ENCODE measurements at regions not wholly inside any gene's neighbourhood (a gene's known extent, or its start where the extent isn't known, plus 50 kb on each side); places are given as distances from the start of the nearest gene placed in this dataset.
"Not testable (repeated sequence)": the region's sequence is repeated elsewhere in the genome, so short reads cannot be mapped to it uniquely, and the experiment has no call there.

- not testable (repeated sequence) for H3K27ac ChIP-seq (ENCODE audit: poor library complexity, severe bottlenecking); H3K4me3 ChIP-seq (ENCODE audit: severe bottlenecking); H3K36me3 ChIP-seq (ENCODE audit: low read depth); H3K9me3 ChIP-seq (ENCODE audit: severe bottlenecking); H3K4me1 ChIP-seq (ENCODE audit: insufficient read depth, poor library complexity, severe bottlenecking); H3K27me3 ChIP-seq (ENCODE audit: insufficient read depth, poor library complexity, severe bottlenecking); DNase-seq (ENCODE audit: low spot score)
- peak; percentile 64 for ATAC-seq (ENCODE audit: low read depth)
Observed at GRCh38 chr21:10367586-10367985, 153.8 kb upstream of the TPTE start.

GRCh38 chr21:10368323-10368798 is 153.0 kb upstream of the TPTE start:
- peak; percentile 82 for DNase-seq (ENCODE audit: low spot score)
- H3K27ac ChIP-seq (ENCODE audit: poor library complexity, severe bottlenecking); H3K9me3 ChIP-seq (ENCODE audit: severe bottlenecking); H3K4me3 ChIP-seq (ENCODE audit: severe bottlenecking); H3K27me3 ChIP-seq (ENCODE audit: insufficient read depth, poor library complexity, severe bottlenecking); H3K4me1 ChIP-seq (ENCODE audit: insufficient read depth, poor library complexity, severe bottlenecking); H3K36me3 ChIP-seq (ENCODE audit: low read depth): not testable (repeated sequence)
- ATAC-seq (ENCODE audit: low read depth): 0 out of 3 replicates have a peak, but pooled peaks have one; percentile 6

- DNase-seq (ENCODE audit: low spot score); H3K4me3 ChIP-seq (ENCODE audit: severe bottlenecking); ATAC-seq (ENCODE audit: low read depth); H3K27ac ChIP-seq (ENCODE audit: poor library complexity, severe bottlenecking); H3K9me3 ChIP-seq (ENCODE audit: severe bottlenecking); H3K4me1 ChIP-seq (ENCODE audit: insufficient read depth, poor library complexity, severe bottlenecking); H3K27me3 ChIP-seq (ENCODE audit: insufficient read depth, poor library complexity, severe bottlenecking); H3K36me3 ChIP-seq (ENCODE audit: low read depth): not testable (repeated sequence)
Observed at GRCh38 chr21:10369289-10369688, 152.1 kb upstream of the TPTE start.

- H3K9me3 ChIP-seq (ENCODE audit: severe bottlenecking): not testable (repeated sequence)
Observed at GRCh38 chr21:10377758-10378157, 143.6 kb upstream of the TPTE start.

GRCh38 chr21:10379816-10380215 is 141.6 kb upstream of the TPTE start:
- H3K4me1 ChIP-seq (ENCODE audit: insufficient read depth, poor library complexity, severe bottlenecking); H3K9me3 ChIP-seq (ENCODE audit: severe bottlenecking); H3K4me3 ChIP-seq (ENCODE audit: severe bottlenecking); ATAC-seq (ENCODE audit: low read depth); H3K36me3 ChIP-seq (ENCODE audit: low read depth); H3K27ac ChIP-seq (ENCODE audit: poor library complexity, severe bottlenecking); H3K27me3 ChIP-seq (ENCODE audit: insufficient read depth, poor library complexity, severe bottlenecking); DNase-seq (ENCODE audit: low spot score): not testable (repeated sequence)

More at GRCh38 chr21:10377758-10378157, 143.6 kb upstream of the TPTE start:
- ATAC-seq (ENCODE audit: low read depth); H3K27me3 ChIP-seq (ENCODE audit: insufficient read depth, poor library complexity, severe bottlenecking); H3K4me1 ChIP-seq (ENCODE audit: insufficient read depth, poor library complexity, severe bottlenecking); H3K4me3 ChIP-seq (ENCODE audit: severe bottlenecking); DNase-seq (ENCODE audit: low spot score); H3K36me3 ChIP-seq (ENCODE audit: low read depth); H3K27ac ChIP-seq (ENCODE audit: poor library complexity, severe bottlenecking): not testable (repeated sequence)

- not testable (repeated sequence) for H3K27ac ChIP-seq (ENCODE audit: poor library complexity, severe bottlenecking); H3K4me3 ChIP-seq (ENCODE audit: severe bottlenecking); H3K36me3 ChIP-seq (ENCODE audit: low read depth); DNase-seq (ENCODE audit: low spot score); H3K27me3 ChIP-seq (ENCODE audit: insufficient read depth, poor library complexity, severe bottlenecking); ATAC-seq (ENCODE audit: low read depth); H3K4me1 ChIP-seq (ENCODE audit: insufficient read depth, poor library complexity, severe bottlenecking)
- H3K9me3 ChIP-seq (ENCODE audit: severe bottlenecking): peaks cover 14% of the 10 kb centered on the region
Observed at GRCh38 chr21:10381687-10382060, 139.7 kb upstream of the TPTE start.

GRCh38 chr21:10382135-10382534 is 139.2 kb upstream of the TPTE start:
- DNase-seq (ENCODE audit: low spot score); ATAC-seq (ENCODE audit: low read depth); H3K36me3 ChIP-seq (ENCODE audit: low read depth); H3K4me1 ChIP-seq (ENCODE audit: insufficient read depth, poor library complexity, severe bottlenecking); H3K27me3 ChIP-seq (ENCODE audit: insufficient read depth, poor library complexity, severe bottlenecking); H3K27ac ChIP-seq (ENCODE audit: poor library complexity, severe bottlenecking); H3K4me3 ChIP-seq (ENCODE audit: severe bottlenecking): not testable (repeated sequence)
- H3K9me3 ChIP-seq (ENCODE audit: severe bottlenecking): peaks cover 14% of the 10 kb centered on the region

GRCh38 chr21:10382580-10382979 is 138.8 kb upstream of the TPTE start:
- not testable (repeated sequence) for H3K4me3 ChIP-seq (ENCODE audit: severe bottlenecking); H3K27me3 ChIP-seq (ENCODE audit: insufficient read depth, poor library complexity, severe bottlenecking); H3K27ac ChIP-seq (ENCODE audit: poor library complexity, severe bottlenecking); H3K36me3 ChIP-seq (ENCODE audit: low read depth); DNase-seq (ENCODE audit: low spot score); ATAC-seq (ENCODE audit: low read depth); H3K4me1 ChIP-seq (ENCODE audit: insufficient read depth, poor library complexity, severe bottlenecking)
- peaks cover 14% of the 10 kb centered on the region for H3K9me3 ChIP-seq (ENCODE audit: severe bottlenecking)

GRCh38 chr21:10383571-10383970 is 137.8 kb upstream of the TPTE start:
- not testable (repeated sequence) for ATAC-seq (ENCODE audit: low read depth); H3K4me3 ChIP-seq (ENCODE audit: severe bottlenecking); H3K4me1 ChIP-seq (ENCODE audit: insufficient read depth, poor library complexity, severe bottlenecking); H3K27me3 ChIP-seq (ENCODE audit: insufficient read depth, poor library complexity, severe bottlenecking); DNase-seq (ENCODE audit: low spot score); H3K36me3 ChIP-seq (ENCODE audit: low read depth); H3K27ac ChIP-seq (ENCODE audit: poor library complexity, severe bottlenecking)
- peaks cover 13% of the 10 kb centered on the region for H3K9me3 ChIP-seq (ENCODE audit: severe bottlenecking)

GRCh38 chr21:10384304-10384861 is 137.0 kb upstream of the TPTE start:
- not testable (repeated sequence) for H3K27ac ChIP-seq (ENCODE audit: poor library complexity, severe bottlenecking); H3K4me1 ChIP-seq (ENCODE audit: insufficient read depth, poor library complexity, severe bottlenecking); H3K27me3 ChIP-seq (ENCODE audit: insufficient read depth, poor library complexity, severe bottlenecking); H3K4me3 ChIP-seq (ENCODE audit: severe bottlenecking); ATAC-seq (ENCODE audit: low read depth); H3K36me3 ChIP-seq (ENCODE audit: low read depth); DNase-seq (ENCODE audit: low spot score)
- peaks cover 13% of the 10 kb centered on the region for H3K9me3 ChIP-seq (ENCODE audit: severe bottlenecking)

- not testable (repeated sequence) for ATAC-seq (ENCODE audit: low read depth); H3K9me3 ChIP-seq (ENCODE audit: severe bottlenecking); H3K27me3 ChIP-seq (ENCODE audit: insufficient read depth, poor library complexity, severe bottlenecking); H3K4me3 ChIP-seq (ENCODE audit: severe bottlenecking); H3K27ac ChIP-seq (ENCODE audit: poor library complexity, severe bottlenecking); H3K36me3 ChIP-seq (ENCODE audit: low read depth); H3K4me1 ChIP-seq (ENCODE audit: insufficient read depth, poor library complexity, severe bottlenecking); DNase-seq (ENCODE audit: low spot score)
Observed at GRCh38 chr21:10385202-10385601, 136.2 kb upstream of the TPTE start.

Data from RWPE2 (cell line).